Bronchial epithelial cell (primary cell): ENCODE measurements at regions not wholly inside any gene's neighbourhood (a gene's known extent, or its start where the extent isn't known, plus 50 kb on each side); places are given as distances from the start of the nearest gene placed in this dataset.
A peak's percentile ranks its signal among the peaks of the same experiment; 100 is the strongest.

Source experiments
- DNase-seq: peaks from one replicate; pipeline ENCODE4 v3.0.0-alpha.2; 2010; ENCODE audit warnings: low read depth
- FAIRE-seq: peaks from 2 replicates; lab custom pipeline; 2011; peaks lifted over from hg19 to GRCh38; lab: Jason Lieb, UNC
- H3K27me3 ChIP-seq: 2 replicates; pipeline ENCODE4 v1.5.1; 2011; ENCODE audit warnings: low read length; ENCODE audit not compliant: control insufficient read depth, insufficient read depth
- H3K36me3 ChIP-seq: 2 replicates; pipeline ENCODE4 v1.5.1; 2011; ENCODE audit warnings: low read length; ENCODE audit not compliant: control insufficient read depth, insufficient read depth
- H3K4me3 ChIP-seq: 2 replicates; pipeline ENCODE4 v1.5.1; 2011; ENCODE audit warnings: mild to moderate bottlenecking, low read depth, low read length, control low read depth
- CTCF ChIP-seq: IDR thresholded peaks from 2 replicates; pipeline ENCODE4 v1.5.1; 2011; ENCODE audit warnings: mild to moderate bottlenecking, moderate library complexity, low read length, control low read depth, inconsistent platforms; ENCODE audit not compliant: insufficient read depth, severe bottlenecking

- Histone ChIP-seq H3K4me3 (no peak overlapping the region), H3K36me3 (no peaks in the 10 kb centered on the region), H3K27me3 (no peaks in the 10 kb centered on the region)
- TF ChIP-seq CTCF = no peak
- no peak for DNase-seq
- FAIRE-seq = no peak
These were observed 311.6 kb downstream of the IRS1 start for GRCh38 chr2:226488034-226488433.

GRCh38 chr2:226487573-226487972, 312.0 kb downstream of the IRS1 start:
- DNase-seq (no peak), FAIRE-seq (no peak)

GRCh38 chr2:226483745-226484619, 315.6 kb downstream of the IRS1 start:
- H3K36me3 ChIP-seq = no peaks in the 10 kb centered on the region
- DNase-seq (no peak), FAIRE-seq (no peak)
- TF ChIP-seq CTCF = no peak
- H3K4me3 ChIP-seq = no peak overlapping the region
- H3K27me3 ChIP-seq = no peaks in the 10 kb centered on the region

More at GRCh38 chr2:226487573-226487972, 312.0 kb downstream of the IRS1 start:
- no peak for TF ChIP-seq CTCF
- H3K4me3 ChIP-seq = no peak overlapping the region
- no peaks in the 10 kb centered on the region for H3K36me3 ChIP-seq
- H3K27me3 ChIP-seq = no peaks in the 10 kb centered on the region

DNA sequence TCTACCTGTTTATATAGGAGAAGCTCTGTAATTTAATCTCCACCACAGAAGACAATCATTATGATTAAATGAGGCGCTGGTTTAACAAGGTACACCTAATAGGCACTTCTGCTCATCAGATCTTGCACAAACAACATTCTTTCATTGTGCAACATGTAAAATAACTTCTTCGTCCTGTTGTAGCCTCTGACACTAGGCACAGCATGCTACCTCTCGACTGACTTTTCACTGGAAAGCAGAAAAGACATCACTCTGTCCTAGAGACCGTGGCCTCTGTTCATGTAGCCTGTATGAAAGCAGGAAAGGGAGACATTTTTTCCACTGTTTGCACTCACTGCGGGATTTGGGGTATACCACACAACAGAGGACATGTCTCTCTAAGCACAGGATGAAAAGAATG, 316.5 kb downstream of the IRS1 start:
- FAIRE-seq (no peak), DNase-seq (no peak)
- no peak for TF ChIP-seq CTCF
- Histone ChIP-seq H3K36me3 (no peaks in the 10 kb centered on the region), H3K27me3 (no peaks in the 10 kb centered on the region), H3K4me3 (no peak overlapping the region)

DNA sequence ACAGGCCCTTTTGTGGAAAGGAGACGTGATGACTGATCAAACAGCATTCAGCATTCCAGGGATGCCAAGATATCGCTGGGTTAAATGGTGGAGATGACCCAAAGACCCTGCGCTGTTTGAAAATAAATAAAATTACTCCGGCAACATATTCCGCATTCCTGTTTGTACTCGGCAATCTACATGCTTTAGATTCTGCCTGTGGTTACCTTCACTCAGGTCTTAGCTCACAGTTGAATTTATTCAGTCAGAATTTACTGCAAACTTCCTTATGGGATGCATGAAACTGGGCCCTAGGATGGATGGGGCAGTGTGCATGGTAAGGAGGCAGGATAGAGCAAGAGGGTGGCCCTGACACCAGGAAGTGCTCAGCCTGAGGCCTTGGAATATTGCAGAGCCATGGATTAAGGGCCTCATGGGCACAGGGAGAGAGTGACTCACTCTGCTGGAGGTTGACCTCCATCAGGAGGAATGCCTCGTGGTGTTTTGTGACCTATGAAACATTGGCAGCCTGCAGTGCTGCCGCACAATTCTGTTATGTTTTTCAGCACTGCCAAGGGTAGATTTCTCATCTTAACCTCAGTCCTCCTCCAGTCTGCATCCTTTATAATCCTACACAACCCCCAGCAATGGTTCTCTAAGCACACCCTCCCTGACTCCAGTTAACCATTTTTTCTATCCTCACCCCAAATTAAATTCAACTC, 321.4 kb downstream of the IRS1 start:
- TF ChIP-seq CTCF = no peak
- FAIRE-seq (no peak), DNase-seq (peak; percentile 70)

More for the DNA sequence above, 321.4 kb downstream of the IRS1 start:
- no peaks in the 10 kb centered on the region for H3K36me3 ChIP-seq
- H3K27me3 ChIP-seq = no peaks in the 10 kb centered on the region
- H3K4me3 ChIP-seq = no peak overlapping the region
